Testis (tissue), 2 donors: ENCODE measurements at regions not wholly inside any gene's neighbourhood (a gene's known extent, or its start where the extent isn't known, plus 50 kb on each side); places are given as distances from the start of the nearest gene placed in this dataset.

Experiments used
- POLR2A ChIP-seq: fragments of 450-650 bp; IDR thresholded peaks from one replicate; pipeline ENCODE4 v1.6.1; 2017; ENCODE audit warnings: antibody characterized with exemption, mild to moderate bottlenecking, moderate library complexity
- TF ChIP-seq, protein P1 (sequence below), 3 experiments: fragments of 450-650 bp in 2 of 3; fragments of 200-600 bp in 1 of 3; sonication (generic) in 1 of 3; IDR thresholded peaks; one replicate each; pipeline ENCODE4 v1.5.1; 2016 to 2019; ENCODE audit warnings: antibody characterized with exemption in 3 of 3, mild to moderate bottlenecking in 2 of 3, moderate library complexity in 1 of 3

DNA sequence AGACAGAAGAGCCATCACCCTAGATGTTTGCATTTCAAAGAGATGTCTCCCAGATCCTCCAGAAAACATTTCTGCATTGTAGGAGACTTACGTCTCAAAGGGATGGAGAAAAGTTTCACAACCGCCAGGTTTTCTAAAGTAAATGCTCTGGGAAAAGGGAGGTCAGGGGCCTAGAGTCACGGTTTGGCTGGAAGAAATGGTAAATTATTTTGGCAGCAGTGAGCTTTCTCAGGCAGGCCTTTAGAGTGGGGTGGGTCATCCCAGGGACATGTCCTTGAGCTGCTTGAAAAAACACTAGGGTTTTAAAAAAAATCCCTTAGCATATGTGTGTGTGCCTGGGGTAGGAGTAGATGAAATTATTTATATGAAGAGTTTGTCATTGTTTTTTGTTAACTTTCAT is 728.8 kb downstream of the TYW1 start:
- TF ChIP-seq POLR2A: no peak
- TF ChIP-seq, protein P1, sequence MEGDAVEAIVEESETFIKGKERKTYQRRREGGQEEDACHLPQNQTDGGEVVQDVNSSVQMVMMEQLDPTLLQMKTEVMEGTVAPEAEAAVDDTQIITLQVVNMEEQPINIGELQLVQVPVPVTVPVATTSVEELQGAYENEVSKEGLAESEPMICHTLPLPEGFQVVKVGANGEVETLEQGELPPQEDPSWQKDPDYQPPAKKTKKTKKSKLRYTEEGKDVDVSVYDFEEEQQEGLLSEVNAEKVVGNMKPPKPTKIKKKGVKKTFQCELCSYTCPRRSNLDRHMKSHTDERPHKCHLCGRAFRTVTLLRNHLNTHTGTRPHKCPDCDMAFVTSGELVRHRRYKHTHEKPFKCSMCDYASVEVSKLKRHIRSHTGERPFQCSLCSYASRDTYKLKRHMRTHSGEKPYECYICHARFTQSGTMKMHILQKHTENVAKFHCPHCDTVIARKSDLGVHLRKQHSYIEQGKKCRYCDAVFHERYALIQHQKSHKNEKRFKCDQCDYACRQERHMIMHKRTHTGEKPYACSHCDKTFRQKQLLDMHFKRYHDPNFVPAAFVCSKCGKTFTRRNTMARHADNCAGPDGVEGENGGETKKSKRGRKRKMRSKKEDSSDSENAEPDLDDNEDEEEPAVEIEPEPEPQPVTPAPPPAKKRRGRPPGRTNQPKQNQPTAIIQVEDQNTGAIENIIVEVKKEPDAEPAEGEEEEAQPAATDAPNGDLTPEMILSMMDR (IDR thresholded peaks at IDR 0.05): no peak
